Loucy (cell line): ENCODE measurements at regions not wholly inside any gene's neighbourhood (a gene's known extent, or its start where the extent isn't known, plus 50 kb on each side); places are given as distances from the start of the nearest gene placed in this dataset.

Experiments
- CTCF ChIP-seq: fragments of 200-600 bp; sonication (generic); conservative IDR thresholded peaks from 2 replicates; pipeline ENCODE4 v1.5.1; 2014; ENCODE audit warnings: mild to moderate bottlenecking, antibody characterized with exemption, low read length
- EZH2phosphoT487 ChIP-seq: fragments of 200-600 bp; IDR thresholded peaks from 2 replicates; pipeline ENCODE4 v1.6.1; 2018; ENCODE audit warnings: antibody characterized with exemption, mild to moderate bottlenecking, moderate library complexity, borderline replicate concordance

- no peak for TF ChIP-seq CTCF
- no peak for TF ChIP-seq EZH2phosphoT487
Observed at GRCh38 chr6:170047823-170048222, 243.1 kb downstream of the DLL1 start.
